Loucy (cell line): ENCODE measurements at regions not wholly inside any gene's neighbourhood (a gene's known extent, or its start where the extent isn't known, plus 50 kb on each side); places are given as distances from the start of the nearest gene placed in this dataset.

Source experiments
- H2AFZ ChIP-seq: fragments of 200-600 bp; sonication (generic); 2 replicates; pipeline ENCODE4 v1.6.0; 2016; ENCODE audit warnings: antibody characterized with exemption, mild to moderate bottlenecking, low read length, moderate library complexity
- H3F3A ChIP-seq: fragments of 200-600 bp; 2 replicates; pipeline ENCODE4 v1.6.0; 2016; ENCODE audit warnings: antibody characterized with exemption, low read depth, mild to moderate bottlenecking
- H3K27me3 ChIP-seq: fragments of 200-600 bp; sonication (generic); 2 replicates; pipeline ENCODE4 v1.6.1; 2014; ENCODE audit warnings: low read length, mild to moderate bottlenecking; ENCODE audit not compliant: insufficient read depth, poor library complexity, severe bottlenecking
- H3K36me3 ChIP-seq: fragments of 200-600 bp; sonication (generic); 2 replicates; pipeline ENCODE4 v1.6.1; 2016; ENCODE audit warnings: low read length; ENCODE audit not compliant: insufficient read depth
- H3K4me1 ChIP-seq: fragments of 200-600 bp; sonication (generic); 2 replicates; pipeline ENCODE4 v1.5.1; 2014; ENCODE audit warnings: low read length, mild to moderate bottlenecking; ENCODE audit not compliant: insufficient read depth, poor library complexity, severe bottlenecking
- H3K4me2 ChIP-seq: fragments of 200-600 bp; sonication (generic); 2 replicates; pipeline ENCODE4 v1.6.0; 2014; ENCODE audit warnings: antibody characterized with exemption, low read length, low read depth, mild to moderate bottlenecking; ENCODE audit not compliant: poor library complexity, severe bottlenecking
- H3K4me3 ChIP-seq: fragments of 200-600 bp; sonication (generic); 2 replicates; pipeline ENCODE4 v1.5.1; 2014; ENCODE audit warnings: low read length, mild to moderate bottlenecking, mixed read lengths; ENCODE audit not compliant: poor library complexity, severe bottlenecking
- H3K79me2 ChIP-seq: fragments of 200-600 bp; sonication (generic); 2 replicates; pipeline ENCODE4 v1.6.1; 2014; ENCODE audit warnings: low read length; ENCODE audit not compliant: insufficient read depth
- H3K9ac ChIP-seq: fragments of 200-600 bp; sonication (generic); 2 replicates; pipeline ENCODE4 v1.6.0; 2014; ENCODE audit warnings: mild to moderate bottlenecking, low read depth, low read length, moderate library complexity; ENCODE audit not compliant: poor library complexity, severe bottlenecking
- H3K9me2 ChIP-seq: fragments of 200-600 bp; sonication (generic); replicated peaks from 2 replicates; pipeline ENCODE4 v1.6.1; 2016; ENCODE audit warnings: low read depth, low read length, mixed read lengths
- H3K9me3 ChIP-seq: fragments of 200-600 bp; sonication (generic); 2 replicates; pipeline ENCODE4 v1.6.1; 2014; ENCODE audit warnings: mild to moderate bottlenecking, antibody characterized with exemption, low read length, low read depth; ENCODE audit not compliant: insufficient read depth
- H4K20me1 ChIP-seq: fragments of 200-600 bp; sonication (generic); 2 replicates; pipeline ENCODE4 v1.6.0; 2014; ENCODE audit warnings: antibody characterized with exemption, low read length, mild to moderate bottlenecking; ENCODE audit not compliant: insufficient read depth, poor library complexity, severe bottlenecking
- EZH2phosphoT487 ChIP-seq: fragments of 200-600 bp; IDR thresholded peaks from 2 replicates; pipeline ENCODE4 v1.6.1; 2018; ENCODE audit warnings: antibody characterized with exemption, mild to moderate bottlenecking, moderate library complexity, borderline replicate concordance
- TF ChIP-seq, protein P1 (sequence below): fragments of 200-600 bp; sonication (generic); conservative IDR thresholded peaks from 2 replicates; pipeline ENCODE4 v1.5.1; 2014; ENCODE audit warnings: mild to moderate bottlenecking, antibody characterized with exemption, low read length

DNA sequence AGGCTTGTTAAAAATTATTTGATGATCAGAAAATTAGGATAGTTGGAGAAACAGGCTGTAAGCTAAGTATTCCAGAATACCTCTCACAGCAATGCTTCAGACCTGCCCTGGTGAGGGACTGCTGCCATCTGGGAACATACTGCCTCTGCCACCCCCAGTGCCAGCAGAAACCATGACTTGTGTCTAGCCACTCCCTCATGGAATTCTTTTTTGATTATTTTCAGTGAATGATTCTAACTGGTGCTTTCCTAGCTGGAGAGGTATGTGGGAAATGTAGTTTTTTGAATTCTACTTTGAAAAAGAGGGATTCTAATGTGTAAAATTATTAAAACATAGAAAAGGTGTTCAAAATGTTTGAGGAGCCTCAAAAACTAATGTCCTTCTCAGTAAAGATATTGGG is 126.3 kb downstream of the HMHB1 start:
- TF ChIP-seq, protein P1, sequence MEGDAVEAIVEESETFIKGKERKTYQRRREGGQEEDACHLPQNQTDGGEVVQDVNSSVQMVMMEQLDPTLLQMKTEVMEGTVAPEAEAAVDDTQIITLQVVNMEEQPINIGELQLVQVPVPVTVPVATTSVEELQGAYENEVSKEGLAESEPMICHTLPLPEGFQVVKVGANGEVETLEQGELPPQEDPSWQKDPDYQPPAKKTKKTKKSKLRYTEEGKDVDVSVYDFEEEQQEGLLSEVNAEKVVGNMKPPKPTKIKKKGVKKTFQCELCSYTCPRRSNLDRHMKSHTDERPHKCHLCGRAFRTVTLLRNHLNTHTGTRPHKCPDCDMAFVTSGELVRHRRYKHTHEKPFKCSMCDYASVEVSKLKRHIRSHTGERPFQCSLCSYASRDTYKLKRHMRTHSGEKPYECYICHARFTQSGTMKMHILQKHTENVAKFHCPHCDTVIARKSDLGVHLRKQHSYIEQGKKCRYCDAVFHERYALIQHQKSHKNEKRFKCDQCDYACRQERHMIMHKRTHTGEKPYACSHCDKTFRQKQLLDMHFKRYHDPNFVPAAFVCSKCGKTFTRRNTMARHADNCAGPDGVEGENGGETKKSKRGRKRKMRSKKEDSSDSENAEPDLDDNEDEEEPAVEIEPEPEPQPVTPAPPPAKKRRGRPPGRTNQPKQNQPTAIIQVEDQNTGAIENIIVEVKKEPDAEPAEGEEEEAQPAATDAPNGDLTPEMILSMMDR: no peak
- no peak overlapping the region for H3K9ac ChIP-seq
- H4K20me1 ChIP-seq: no peaks in the 10 kb centered on the region
- H3K27me3 ChIP-seq: no peaks in the 10 kb centered on the region
- H3K4me3 ChIP-seq: no peak overlapping the region
- H3K9me2 ChIP-seq: no peaks in the 10 kb centered on the region
- H3K36me3 ChIP-seq: no peaks in the 10 kb centered on the region
- H3K4me1 ChIP-seq: no peaks in the 10 kb centered on the region
- H3K9me3 ChIP-seq: peaks cover 22% of the 10 kb centered on the region; the same call in 1 of the 2 replicates
- H3F3A ChIP-seq: no peaks in the 10 kb centered on the region
- no peak overlapping the region for H2AFZ ChIP-seq
- H3K79me2 ChIP-seq: no peaks in the 10 kb centered on the region
- H3K4me2 ChIP-seq: no peak overlapping the region

DNA sequence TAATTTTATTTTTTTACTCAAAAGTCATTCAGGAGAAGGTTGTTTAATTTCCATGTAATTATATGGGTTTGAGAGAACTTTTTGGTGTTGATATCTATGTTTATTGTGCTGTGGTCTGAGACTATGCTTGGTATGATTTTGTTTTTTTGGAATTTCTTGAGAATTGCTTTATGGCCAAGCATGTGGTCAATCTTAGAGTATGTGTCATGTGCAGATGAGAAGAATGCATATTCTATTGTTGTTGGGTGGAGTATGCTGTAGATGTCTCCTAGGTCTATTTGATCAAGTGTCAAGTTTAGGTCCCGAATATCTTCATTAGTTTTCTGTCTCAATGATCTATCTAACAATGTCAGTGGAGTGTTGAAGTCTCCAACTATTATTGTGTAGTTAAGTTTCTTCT is 134.9 kb downstream of the HMHB1 start:
- H3K4me3 ChIP-seq: no peak overlapping the region
- no peak overlapping the region for H2AFZ ChIP-seq
- TF ChIP-seq, protein P1: no peak
- no peak for TF ChIP-seq EZH2phosphoT487
- no peaks in the 10 kb centered on the region for H3K4me1 ChIP-seq
- H3K9ac ChIP-seq: no peak overlapping the region
- H3K36me3 ChIP-seq: no peaks in the 10 kb centered on the region
- peaks cover 6% of the 10 kb centered on the region; the same call in 1 of the 2 replicates for H3K9me3 ChIP-seq
- no peaks in the 10 kb centered on the region for H3K79me2 ChIP-seq
- H3F3A ChIP-seq: no peaks in the 10 kb centered on the region
- no peaks in the 10 kb centered on the region for H4K20me1 ChIP-seq
- H3K27me3 ChIP-seq: no peaks in the 10 kb centered on the region
- no peaks in the 10 kb centered on the region for H3K9me2 ChIP-seq
- no peak overlapping the region for H3K4me2 ChIP-seq

DNA sequence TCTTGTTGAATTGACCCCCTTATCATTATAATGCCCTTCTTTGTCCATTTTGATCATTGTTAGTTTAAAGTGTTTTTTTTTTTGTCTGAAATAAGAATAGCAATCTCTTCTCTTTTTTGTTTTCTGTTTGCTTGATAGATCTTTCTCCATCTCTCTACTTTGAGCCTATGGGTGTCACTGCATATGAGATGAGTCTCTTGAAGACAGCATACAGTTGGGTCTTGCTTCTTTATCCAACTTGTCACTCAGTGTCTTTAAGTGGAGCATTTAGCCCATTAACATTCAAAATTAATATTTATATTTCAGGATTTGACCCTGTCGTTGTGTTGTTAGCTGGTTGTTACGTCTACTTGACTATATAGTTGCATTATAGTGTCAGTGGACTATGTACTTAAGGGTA is 135.4 kb downstream of the HMHB1 start:
- Histone ChIP-seq H3K4me2 (no peak overlapping the region), H3K9me3 (peaks cover 6% of the 10 kb centered on the region; the same call in 1 of the 2 replicates), H3K27me3 (no peaks in the 10 kb centered on the region), H3K4me3 (no peak overlapping the region), H4K20me1 (no peaks in the 10 kb centered on the region), H3K9ac (no peak overlapping the region), H3K79me2 (no peaks in the 10 kb centered on the region), H3K9me2 (no peaks in the 10 kb centered on the region), H2AFZ (no peak overlapping the region), H3K4me1 (no peaks in the 10 kb centered on the region), H3F3A (no peaks in the 10 kb centered on the region), H3K36me3 (no peaks in the 10 kb centered on the region)
- no peak for TF ChIP-seq EZH2phosphoT487
- TF ChIP-seq, protein P1: no peak
